GM12872 (cell line): ENCODE measurements at regions not wholly inside any gene's neighbourhood (a gene's known extent, or its start where the extent isn't known, plus 50 kb on each side); places are given as distances from the start of the nearest gene placed in this dataset.

ENCODE experiments used
- CTCF ChIP-seq: IDR thresholded peaks from 3 replicates; pipeline ENCODE4 v1.5.1; 2011; ENCODE audit warnings: low read depth, mild to moderate bottlenecking, low read length, moderate library complexity; ENCODE audit not compliant: insufficient read depth

GRCh38 chr14:26056036-26056616 is 541.7 kb downstream of the NOVA1 start:
- no peak for TF ChIP-seq CTCF

- no peak for TF ChIP-seq CTCF
These were observed 565.5 kb downstream of the NOVA1 start for GRCh38 chr14:26032348-26032747.

- TF ChIP-seq CTCF = no peak
These were observed 571.4 kb downstream of the NOVA1 start for GRCh38 chr14:26026384-26026783.

GRCh38 chr14:26023967-26024366 is 573.9 kb downstream of the NOVA1 start:
- no peak for TF ChIP-seq CTCF

- no peak for TF ChIP-seq CTCF
These were observed 576.1 kb downstream of the NOVA1 start for GRCh38 chr14:26021759-26022158.

- no peak for TF ChIP-seq CTCF
These were observed 580.6 kb downstream of the NOVA1 start for GRCh38 chr14:26017270-26017669.

- TF ChIP-seq CTCF = no peak
These were observed 589.5 kb downstream of the NOVA1 start for GRCh38 chr14:26008290-26008689.

- TF ChIP-seq CTCF = no peak
These were observed 593.5 kb downstream of the NOVA1 start for GRCh38 chr14:26004342-26004741.
